IMR-90 (cell line): ENCODE measurements at regions not wholly inside any gene's neighbourhood (a gene's known extent, or its start where the extent isn't known, plus 50 kb on each side); places are given as distances from the start of the nearest gene placed in this dataset.

Experiments
- ATAC-seq: fragments of 200-7000 bp; cut with Tn5 transposase; 2 replicates; pipeline ENCODE4 v1.9.1; 2020; ENCODE audit warnings: low read depth, mild to moderate bottlenecking, moderate library complexity
- BruUV-seq: library from RNA; stranded (reverse); fragments of 400-500 nt; replicated peaks from 2 replicates; lab custom pipeline; 2021; lab: Mats Ljungman, UMichigan
- CTCF ChIA-PET: fragments of 300-600 bp; formaldehyde crosslinking; extraction: SDS; loops from one replicate; lab custom pipeline; 2021; ENCODE audit warnings: antibody characterized with exemption; lab: Yijun Ruan, JAX
- POLR2A ChIA-PET: fragments of 300-600 bp; sonication (Branson Sonifier 250); formaldehyde crosslinking; loops from one replicate; lab custom pipeline; 2022; ENCODE audit warnings: antibody characterized with exemption; ENCODE audit not compliant: unreplicated experiment; lab: Charles Lee
- DNase-seq: peaks from one replicate; pipeline ENCODE4 v3.0.0; 2013
- H2AFZ ChIP-seq: replicated peaks from 2 replicates; pipeline ENCODE3; 2013; ENCODE audit warnings: low read length, mild to moderate bottlenecking; ENCODE audit not compliant: poor library complexity
- H2AK5ac ChIP-seq: 2 replicates; pipeline ENCODE4 v1.6.1; 2013; ENCODE audit warnings: low read depth, low read length, inconsistent platforms
- H2AK9ac ChIP-seq: replicated peaks from 2 replicates; pipeline ENCODE3; 2013; ENCODE audit warnings: mild to moderate bottlenecking, low read depth, low read length, moderate library complexity; ENCODE audit not compliant: poor library complexity
- H2BK120ac ChIP-seq: 2 replicates; pipeline ENCODE4 v1.6.1; 2013; ENCODE audit warnings: low read depth, low read length, inconsistent platforms
- H2BK15ac ChIP-seq: 3 replicates; pipeline ENCODE4 v1.6.1; 2013; ENCODE audit warnings: low read depth, low read length, inconsistent platforms
- H2BK20ac ChIP-seq: 2 replicates; pipeline ENCODE4 v1.6.1; 2013; ENCODE audit warnings: low read depth, mild to moderate bottlenecking, inconsistent platforms, low read length, moderate library complexity
- H2BK5ac ChIP-seq: 2 replicates; pipeline ENCODE4 v1.6.1; 2013; ENCODE audit warnings: mild to moderate bottlenecking, low read depth, low read length, inconsistent platforms; ENCODE audit not compliant: poor library complexity, severe bottlenecking
- H3K14ac ChIP-seq: replicated peaks from 2 replicates; pipeline ENCODE4 v1.6.1; 2013; ENCODE audit warnings: low read depth, low read length, inconsistent platforms
- H3K18ac ChIP-seq: 2 replicates; pipeline ENCODE4 v1.6.1; 2013; ENCODE audit warnings: low read depth, low read length, control low read depth
- H3K23ac ChIP-seq: 2 replicates; pipeline ENCODE4 v1.6.1; 2013; ENCODE audit warnings: low read depth, low read length, inconsistent platforms
- H3K27ac ChIP-seq: 2 replicates; pipeline ENCODE4 v1.5.1; 2013; ENCODE audit warnings: mild to moderate bottlenecking, control low read depth, low read length; ENCODE audit not compliant: insufficient read depth
- H3K27me3 ChIP-seq: 2 replicates; pipeline ENCODE4 v1.6.1; 2013; ENCODE audit warnings: low read length; ENCODE audit not compliant: control insufficient read depth, insufficient read depth
- H3K36me3 ChIP-seq: 2 replicates; pipeline ENCODE4 v1.6.1; 2013; ENCODE audit warnings: low read length, mixed read lengths; ENCODE audit not compliant: control insufficient read depth, insufficient read depth
- H3K4ac ChIP-seq: 2 replicates; pipeline ENCODE4 v1.6.1; 2013; ENCODE audit warnings: low read depth, low read length, inconsistent platforms
- H3K4me1 ChIP-seq: 2 replicates; pipeline ENCODE4 v1.6.1; 2013; ENCODE audit warnings: low read length, mixed read lengths; ENCODE audit not compliant: control insufficient read depth, insufficient read depth
- H3K4me2 ChIP-seq: 2 replicates; pipeline ENCODE4 v1.6.1; 2013; ENCODE audit warnings: low read depth, mild to moderate bottlenecking, control low read depth, low read length, moderate library complexity
- H3K4me3 ChIP-seq: 2 replicates; pipeline ENCODE4 v1.5.1; 2013; ENCODE audit warnings: low read depth, mild to moderate bottlenecking, control low read depth, low read length, moderate library complexity; ENCODE audit not compliant: insufficient read depth
- H3K56ac ChIP-seq: 2 replicates; pipeline ENCODE4 v1.6.1; 2013; ENCODE audit warnings: low read length, inconsistent platforms; ENCODE audit not compliant: insufficient read depth; ENCODE audit errors: extremely low read depth
- H3K79me1 ChIP-seq, 2 experiments: 2 replicates each; pipeline ENCODE4 v1.6.1; 2013; ENCODE audit warnings: low read length in 2 of 2, inconsistent platforms in 1 of 2, low read depth in 1 of 2
- H3K9ac ChIP-seq: 2 replicates; pipeline ENCODE4 v1.6.1; 2013; ENCODE audit warnings: low read depth, low read length, control low read depth
- H3K9me1 ChIP-seq: 2 replicates; pipeline ENCODE4 v1.6.1; 2013; ENCODE audit warnings: low read length, inconsistent platforms; ENCODE audit not compliant: insufficient read depth
- H3K9me3 ChIP-seq: 2 replicates; pipeline ENCODE4 v1.6.1; 2013; ENCODE audit warnings: low read length; ENCODE audit not compliant: control insufficient read depth, insufficient read depth
- H4K20me1 ChIP-seq: 2 replicates; pipeline ENCODE4 v1.6.1; 2013; ENCODE audit warnings: low read length, inconsistent platforms; ENCODE audit not compliant: insufficient read depth
- H4K5ac ChIP-seq: 2 replicates; pipeline ENCODE4 v1.6.1; 2013; ENCODE audit warnings: mild to moderate bottlenecking, low read depth, low read length, control low read depth
- H4K8ac ChIP-seq, 2 experiments: 2 replicates each; pipeline ENCODE4 v1.6.1; 2013; ENCODE audit warnings: low read depth in 2 of 2, low read length in 2 of 2, control low read depth in 1 of 2, inconsistent platforms in 1 of 2
- H4K91ac ChIP-seq: 2 replicates; pipeline ENCODE4 v1.6.1; 2013; ENCODE audit warnings: low read depth, low read length, inconsistent platforms; ENCODE audit not compliant: insufficient read depth
- BHLHE40 ChIP-seq: fragments of 150-350 bp; IDR thresholded peaks from 2 replicates; pipeline ENCODE4 v1.6.1; 2016; ENCODE audit warnings: mild to moderate bottlenecking, low read depth, low read length
- CEBPB ChIP-seq: IDR thresholded peaks from 2 replicates; pipeline ENCODE4 v1.6.1; 2012; ENCODE audit warnings: low read depth, low read length, improper control_type of control experiment
- CHD1 ChIP-seq: IDR thresholded peaks from 2 replicates; pipeline ENCODE4 v1.6.1; 2012; ENCODE audit warnings: low read depth, low read length, improper control_type of control experiment
- CTCF ChIP-seq: conservative IDR thresholded peaks from 2 replicates; pipeline ENCODE4 v1.5.1; 2012; ENCODE audit warnings: mild to moderate bottlenecking, low read depth, low read length, improper control_type of control experiment
- ELK1 ChIP-seq: fragments of 150-350 bp; IDR thresholded peaks from 2 replicates; pipeline ENCODE4 v1.6.1; 2016; ENCODE audit warnings: low read depth, mild to moderate bottlenecking, low read length, moderate library complexity, borderline replicate concordance
- FOS ChIP-seq: fragments of 150-350 bp; IDR thresholded peaks from 2 replicates; pipeline ENCODE4 v1.6.1; 2016; ENCODE audit warnings: low read depth, low read length
- MAFK ChIP-seq: IDR thresholded peaks from 2 replicates; pipeline ENCODE4 v1.6.1; 2012; ENCODE audit warnings: low read depth, low read length, improper control_type of control experiment
- MAZ ChIP-seq: IDR thresholded peaks from 2 replicates; pipeline ENCODE4 v1.6.1; 2012; ENCODE audit warnings: low read depth, mild to moderate bottlenecking, low read length, improper control_type of control experiment, moderate library complexity, borderline replicate concordance
- MXI1 ChIP-seq: IDR thresholded peaks from 2 replicates; pipeline ENCODE4 v1.6.1; 2012; ENCODE audit warnings: low read depth, mild to moderate bottlenecking, low read length, moderate library complexity, borderline replicate concordance
- POLR2A ChIP-seq: IDR thresholded peaks from 2 replicates; pipeline ENCODE4 v1.6.1; 2012; ENCODE audit warnings: mild to moderate bottlenecking, low read depth, low read length
- RAD21 ChIP-seq: IDR thresholded peaks from 2 replicates; pipeline ENCODE4 v1.6.1; 2012; ENCODE audit warnings: low read length, improper control_type of control experiment
- RCOR1 ChIP-seq: IDR thresholded peaks from 2 replicates; pipeline ENCODE4 v1.6.1; 2012; ENCODE audit warnings: mild to moderate bottlenecking, low read length, improper control_type of control experiment; ENCODE audit not compliant: insufficient replicate concordance
- RFX5 ChIP-seq: IDR thresholded peaks from 2 replicates; pipeline ENCODE4 v1.8.0; 2012; ENCODE audit warnings: low read depth, mild to moderate bottlenecking, low read length, moderate library complexity
- SMC3 ChIP-seq: fragments of 150-350 bp; IDR thresholded peaks from 2 replicates; pipeline ENCODE4 v1.6.1; 2016; ENCODE audit warnings: low read depth, mild to moderate bottlenecking, antibody characterized with exemption, low read length, moderate library complexity
- USF2 ChIP-seq: fragments of 150-350 bp; IDR thresholded peaks from 2 replicates; pipeline ENCODE4 v1.6.1; 2017; ENCODE audit warnings: mild to moderate bottlenecking, antibody characterized with exemption, low read length, low read depth
- WGBS, 2 experiments: methylation state at CpG; one replicate each; pipeline versions ENCODE4 v1.1.5 to v1.1.7; 2013; ENCODE audit warnings: missing lambda C conversion rate in 2 of 2; ENCODE audit not compliant: insufficient read length in 1 of 2; ENCODE audit errors: extremely low coverage in 2 of 2; 5-methylcytosine and 5-hydroxymethylcytosine counted together
- dilution Hi-C: fragments of 300-500 bp; cut with HindIII; formaldehyde crosslinking; loops from one replicate; pipeline ENCODE4 v1.14.3; 2018; ENCODE audit warnings: low sequenced_read_pairs; ENCODE audit not compliant: unreplicated experiment
- in situ Hi-C: fragments of 300-500 bp; cut with MboI; formaldehyde crosslinking; loops from 3 replicates; pipeline ENCODE4 v1.14.3; 2019; ENCODE audit warnings: low sequenced_read_pairs, inconsistent platforms, mixed read lengths
- intact Hi-C: fragments of 100-400 bp; cut with micrococcal nuclease; formaldehyde crosslinking; loops from 2 replicates; pipeline ENCODE4 v1.10.0; 2022

- H2BK120ac ChIP-seq, result no peak overlapping the region
These were observed 181.9 kb upstream of the B3GALT2 start for GRCh38 chr1:193368302-193368701.

More at GRCh38 chr1:193368302-193368701, 181.9 kb upstream of the B3GALT2 start:
- ATAC-seq (no peak), DNase-seq (no peak)
- no CpG with 5 or more reads among the region's 5 CpGs for WGBS, 2 experiments
- no peaks in the 10 kb centered on the region for H3K9me3 ChIP-seq
- H3K4me1 ChIP-seq, result 0 out of 2 replicates have a peak, but pooled peaks cover 1% of the 10 kb centered on the region
- no peak overlapping the region for H3K18ac ChIP-seq
- no peak for TF ChIP-seq POLR2A
- no peak for TF ChIP-seq CHD1
- TF ChIP-seq CEBPB, result no peak
- TF ChIP-seq RFX5, result no peak
- TF ChIP-seq MAFK, result no peak
- TF ChIP-seq BHLHE40, result no peak
- no peak for TF ChIP-seq MAZ
- TF ChIP-seq FOS, result no peak
- TF ChIP-seq USF2, result no peak
- no peak for TF ChIP-seq CTCF
- no peak for TF ChIP-seq ELK1
- no peak for TF ChIP-seq SMC3
- no peak for TF ChIP-seq RCOR1
- TF ChIP-seq MXI1, result no peak
- no peak for TF ChIP-seq RAD21
- dilution Hi-C loops, result no loop called here
- no peak overlapping the region for H3K23ac ChIP-seq
- no peak overlapping the region for H3K14ac ChIP-seq
- no peak overlapping the region for H3K4ac ChIP-seq
- no peaks in the 10 kb centered on the region for H3K27me3 ChIP-seq
- CTCF ChIA-PET, result interaction anchor here (0.9 to 1.0 kb wide), 2 partner anchors 38 to 177 kb away, joined by 3 read pairs; no protein-coding TSS in a partner anchor
- in situ Hi-C loops, result no loop called here
- BruUV-seq, result no TSS peak
- no peak overlapping the region for H4K91ac ChIP-seq
- no peaks in the 10 kb centered on the region for H3K36me3 ChIP-seq
- intact Hi-C loops, result no loop called here
- H2AFZ ChIP-seq, result no peak overlapping the region
- H4K5ac ChIP-seq, result no peak overlapping the region
- no peaks in the 10 kb centered on the region for H3K9me1 ChIP-seq
- H3K4me2 ChIP-seq, result peak overlapping the region; percentile 33; the same call in 1 of the 2 replicates
- no peak overlapping the region for H2BK15ac ChIP-seq
- H2BK20ac ChIP-seq, result no peak overlapping the region
- H2AK9ac ChIP-seq, result no peak overlapping the region
- H3K56ac ChIP-seq, result no peak overlapping the region
- H3K9ac ChIP-seq, result no peak overlapping the region
- no peak overlapping the region for H2AK5ac ChIP-seq
- H3K4me3 ChIP-seq, result no peak overlapping the region
- H3K27ac ChIP-seq, result no peak overlapping the region
- H3K79me1 ChIP-seq, result no peaks in the 10 kb centered on the region
- H4K20me1 ChIP-seq, result no peaks in the 10 kb centered on the region
- POLR2A ChIA-PET, result no interaction called here
- H2BK5ac ChIP-seq, result no peak overlapping the region
- no peak overlapping the region for H4K8ac ChIP-seq
